GM23338 (cell line): ENCODE measurements at regions not wholly inside any gene's neighbourhood (a gene's known extent, or its start where the extent isn't known, plus 50 kb on each side); places are given as distances from the start of the nearest gene placed in this dataset.

Experiments
- TF ChIP-seq, protein P1 (sequence below): fragments of 250-450 bp; sonication (Bioruptor Pico); IDR thresholded peaks from 2 replicates; pipeline ENCODE4 v1.5.0; 2020; ENCODE audit warnings: mild to moderate bottlenecking, moderate library complexity

DNA sequence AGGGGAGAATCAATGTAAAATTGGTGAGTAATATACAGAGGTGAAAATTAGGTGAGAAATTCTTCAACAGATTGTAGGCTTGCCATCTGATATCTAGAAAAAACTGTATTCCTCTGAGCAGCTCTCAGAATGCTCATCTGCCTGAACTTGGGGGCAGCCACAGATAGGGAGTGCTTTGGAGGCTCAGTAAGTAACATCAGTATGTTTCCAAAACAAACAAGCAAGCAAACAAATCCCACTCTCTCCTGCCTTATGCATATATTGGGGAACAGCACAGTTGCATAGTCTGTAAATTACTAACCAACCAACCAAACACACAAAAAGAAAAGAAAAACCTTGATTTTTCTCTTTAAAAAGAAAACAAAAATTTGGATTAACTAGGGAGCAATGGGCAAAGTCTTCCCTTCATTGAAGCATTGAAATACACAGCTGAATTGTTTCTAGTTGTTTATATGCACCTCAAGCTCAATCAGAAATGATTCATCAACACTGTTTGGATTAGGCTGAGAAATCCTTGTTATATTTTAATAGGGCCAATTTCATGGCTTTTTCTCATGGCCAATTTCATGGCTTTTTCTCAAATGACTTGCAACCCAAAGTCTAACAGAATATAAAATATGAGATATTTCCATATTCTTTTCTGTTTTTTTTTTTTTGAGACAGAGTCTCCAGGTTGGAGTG lies 50.1 kb upstream of the DEK start (continued):
- TF ChIP-seq, protein P1, sequence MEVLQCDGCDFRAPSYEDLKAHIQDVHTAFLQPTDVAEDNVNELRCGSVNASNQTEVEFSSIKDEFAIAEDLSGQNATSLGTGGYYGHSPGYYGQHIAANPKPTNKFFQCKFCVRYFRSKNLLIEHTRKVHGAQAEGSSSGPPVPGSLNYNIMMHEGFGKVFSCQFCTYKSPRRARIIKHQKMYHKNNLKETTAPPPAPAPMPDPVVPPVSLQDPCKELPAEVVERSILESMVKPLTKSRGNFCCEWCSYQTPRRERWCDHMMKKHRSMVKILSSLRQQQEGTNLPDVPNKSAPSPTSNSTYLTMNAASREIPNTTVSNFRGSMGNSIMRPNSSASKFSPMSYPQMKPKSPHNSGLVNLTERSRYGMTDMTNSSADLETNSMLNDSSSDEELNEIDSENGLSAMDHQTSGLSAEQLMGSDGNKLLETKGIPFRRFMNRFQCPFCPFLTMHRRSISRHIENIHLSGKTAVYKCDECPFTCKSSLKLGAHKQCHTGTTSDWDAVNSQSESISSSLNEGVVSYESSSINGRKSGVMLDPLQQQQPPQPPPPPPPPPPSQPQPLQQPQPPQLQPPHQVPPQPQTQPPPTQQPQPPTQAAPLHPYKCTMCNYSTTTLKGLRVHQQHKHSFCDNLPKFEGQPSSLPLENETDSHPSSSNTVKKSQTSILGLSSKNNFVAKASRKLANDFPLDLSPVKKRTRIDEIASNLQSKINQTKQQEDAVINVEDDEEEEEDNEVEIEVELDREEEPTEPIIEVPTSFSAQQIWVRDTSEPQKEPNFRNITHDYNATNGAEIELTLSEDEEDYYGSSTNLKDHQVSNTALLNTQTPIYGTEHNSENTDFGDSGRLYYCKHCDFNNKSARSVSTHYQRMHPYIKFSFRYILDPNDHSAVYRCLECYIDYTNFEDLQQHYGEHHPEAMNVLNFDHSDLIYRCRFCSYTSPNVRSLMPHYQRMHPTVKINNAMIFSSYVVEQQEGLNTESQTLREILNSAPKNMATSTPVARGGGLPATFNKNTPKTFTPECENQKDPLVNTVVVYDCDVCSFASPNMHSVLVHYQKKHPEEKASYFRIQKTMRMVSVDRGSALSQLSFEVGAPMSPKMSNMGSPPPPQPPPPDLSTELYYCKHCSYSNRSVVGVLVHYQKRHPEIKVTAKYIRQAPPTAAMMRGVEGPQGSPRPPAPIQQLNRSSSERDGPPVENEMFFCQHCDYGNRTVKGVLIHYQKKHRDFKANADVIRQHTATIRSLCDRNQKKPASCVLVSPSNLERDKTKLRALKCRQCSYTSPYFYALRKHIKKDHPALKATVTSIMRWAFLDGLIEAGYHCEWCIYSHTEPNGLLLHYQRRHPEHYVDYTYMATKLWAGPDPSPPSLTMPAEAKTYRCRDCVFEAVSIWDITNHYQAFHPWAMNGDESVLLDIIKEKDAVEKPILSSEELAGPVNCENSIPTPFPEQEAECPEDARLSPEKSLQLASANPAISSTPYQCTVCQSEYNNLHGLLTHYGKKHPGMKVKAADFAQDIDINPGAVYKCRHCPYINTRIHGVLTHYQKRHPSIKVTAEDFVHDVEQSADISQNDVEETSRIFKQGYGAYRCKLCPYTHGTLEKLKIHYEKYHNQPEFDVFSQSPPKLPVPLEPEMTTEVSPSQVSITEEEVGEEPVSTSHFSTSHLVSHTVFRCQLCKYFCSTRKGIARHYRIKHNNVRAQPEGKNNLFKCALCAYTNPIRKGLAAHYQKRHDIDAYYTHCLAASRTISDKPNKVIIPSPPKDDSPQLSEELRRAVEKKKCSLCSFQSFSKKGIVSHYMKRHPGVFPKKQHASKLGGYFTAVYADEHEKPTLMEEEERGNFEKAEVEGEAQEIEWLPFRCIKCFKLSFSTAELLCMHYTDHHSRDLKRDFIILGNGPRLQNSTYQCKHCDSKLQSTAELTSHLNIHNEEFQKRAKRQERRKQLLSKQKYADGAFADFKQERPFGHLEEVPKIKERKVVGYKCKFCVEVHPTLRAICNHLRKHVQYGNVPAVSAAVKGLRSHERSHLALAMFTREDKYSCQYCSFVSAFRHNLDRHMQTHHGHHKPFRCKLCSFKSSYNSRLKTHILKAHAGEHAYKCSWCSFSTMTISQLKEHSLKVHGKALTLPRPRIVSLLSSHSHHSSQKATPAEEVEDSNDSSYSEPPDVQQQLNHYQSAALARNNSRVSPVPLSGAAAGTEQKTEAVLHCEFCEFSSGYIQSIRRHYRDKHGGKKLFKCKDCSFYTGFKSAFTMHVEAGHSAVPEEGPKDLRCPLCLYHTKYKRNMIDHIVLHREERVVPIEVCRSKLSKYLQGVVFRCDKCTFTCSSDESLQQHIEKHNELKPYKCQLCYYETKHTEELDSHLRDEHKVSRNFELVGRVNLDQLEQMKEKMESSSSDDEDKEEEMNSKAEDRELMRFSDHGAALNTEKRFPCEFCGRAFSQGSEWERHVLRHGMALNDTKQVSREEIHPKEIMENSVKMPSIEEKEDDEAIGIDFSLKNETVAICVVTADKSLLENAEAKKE (CRISPR knock-in tag), result no peak
